GM12872 (cell line): ENCODE measurements at regions not wholly inside any gene's neighbourhood (a gene's known extent, or its start where the extent isn't known, plus 50 kb on each side); places are given as distances from the start of the nearest gene placed in this dataset.

Source experiments
- TF ChIP-seq, protein P1 (sequence below): IDR thresholded peaks from 3 replicates; pipeline ENCODE4 v1.5.1; 2011; ENCODE audit warnings: low read depth, mild to moderate bottlenecking, low read length, moderate library complexity; ENCODE audit not compliant: insufficient read depth

DNA sequence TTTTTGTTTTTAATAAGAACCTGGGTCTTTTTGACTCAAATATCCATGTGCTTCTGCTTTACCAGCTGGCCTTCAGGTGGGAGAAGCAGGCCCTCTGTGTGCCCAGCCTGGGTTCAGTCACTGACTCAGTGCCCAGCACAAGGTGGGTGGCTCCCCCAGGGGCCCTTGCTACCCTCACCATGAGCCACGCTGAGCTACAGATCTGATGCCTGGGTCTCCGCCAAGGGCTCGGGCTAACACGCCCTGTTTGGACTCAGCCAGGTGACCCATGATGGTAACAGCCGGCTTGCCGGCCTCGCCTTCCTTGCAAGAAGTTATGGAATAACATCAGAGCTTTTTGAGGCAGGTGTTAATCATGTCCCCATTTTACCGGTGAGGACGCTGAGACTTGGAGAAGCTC is 109.5 kb upstream of the NLRP1 start:
- TF ChIP-seq, protein P1, sequence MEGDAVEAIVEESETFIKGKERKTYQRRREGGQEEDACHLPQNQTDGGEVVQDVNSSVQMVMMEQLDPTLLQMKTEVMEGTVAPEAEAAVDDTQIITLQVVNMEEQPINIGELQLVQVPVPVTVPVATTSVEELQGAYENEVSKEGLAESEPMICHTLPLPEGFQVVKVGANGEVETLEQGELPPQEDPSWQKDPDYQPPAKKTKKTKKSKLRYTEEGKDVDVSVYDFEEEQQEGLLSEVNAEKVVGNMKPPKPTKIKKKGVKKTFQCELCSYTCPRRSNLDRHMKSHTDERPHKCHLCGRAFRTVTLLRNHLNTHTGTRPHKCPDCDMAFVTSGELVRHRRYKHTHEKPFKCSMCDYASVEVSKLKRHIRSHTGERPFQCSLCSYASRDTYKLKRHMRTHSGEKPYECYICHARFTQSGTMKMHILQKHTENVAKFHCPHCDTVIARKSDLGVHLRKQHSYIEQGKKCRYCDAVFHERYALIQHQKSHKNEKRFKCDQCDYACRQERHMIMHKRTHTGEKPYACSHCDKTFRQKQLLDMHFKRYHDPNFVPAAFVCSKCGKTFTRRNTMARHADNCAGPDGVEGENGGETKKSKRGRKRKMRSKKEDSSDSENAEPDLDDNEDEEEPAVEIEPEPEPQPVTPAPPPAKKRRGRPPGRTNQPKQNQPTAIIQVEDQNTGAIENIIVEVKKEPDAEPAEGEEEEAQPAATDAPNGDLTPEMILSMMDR, result no peak

- TF ChIP-seq, protein P1, result no peak
Measured at GRCh38 chr17:5694551-5694950, 110.2 kb upstream of the NLRP1 start.

- TF ChIP-seq, protein P1, result no peak
Measured at GRCh38 chr17:5695480-5695879, 111.2 kb upstream of the NLRP1 start.

DNA sequence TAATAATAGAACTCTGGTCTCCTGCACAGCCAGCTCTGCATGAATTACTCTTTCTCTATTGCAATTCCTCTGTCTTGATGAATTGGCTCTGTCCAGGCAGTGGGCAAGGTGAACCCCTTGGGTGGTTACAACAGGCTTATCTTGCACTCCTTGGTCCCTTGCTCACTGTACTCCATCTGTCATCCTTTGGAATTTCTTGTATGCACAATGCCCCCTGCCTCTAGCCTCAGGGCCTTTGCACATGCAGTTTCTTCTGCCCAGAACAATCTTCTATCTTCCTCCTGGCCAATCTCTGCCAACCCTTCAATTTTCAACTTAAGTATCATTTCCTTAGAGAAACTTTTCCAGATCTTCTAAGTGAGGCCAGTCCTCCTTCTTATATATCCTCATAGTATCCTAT is 114.7 kb upstream of the NLRP1 start:
- TF ChIP-seq, protein P1, result no peak

GRCh38 chr17:5699814-5700213 is 115.5 kb upstream of the NLRP1 start:
- TF ChIP-seq, protein P1, result no peak

- TF ChIP-seq, protein P1, result no peak
Measured at GRCh38 chr17:5700745-5701144, 116.4 kb upstream of the NLRP1 start.

GRCh38 chr17:5701381-5701780 is 117.1 kb upstream of the NLRP1 start:
- TF ChIP-seq, protein P1, result no peak
